ENCODE measurements at regions not wholly inside any gene's neighbourhood (a gene's known extent, or its start where the extent isn't known, plus 50 kb on each side); places are given as distances from the start of the nearest gene placed in this dataset.

DNA sequence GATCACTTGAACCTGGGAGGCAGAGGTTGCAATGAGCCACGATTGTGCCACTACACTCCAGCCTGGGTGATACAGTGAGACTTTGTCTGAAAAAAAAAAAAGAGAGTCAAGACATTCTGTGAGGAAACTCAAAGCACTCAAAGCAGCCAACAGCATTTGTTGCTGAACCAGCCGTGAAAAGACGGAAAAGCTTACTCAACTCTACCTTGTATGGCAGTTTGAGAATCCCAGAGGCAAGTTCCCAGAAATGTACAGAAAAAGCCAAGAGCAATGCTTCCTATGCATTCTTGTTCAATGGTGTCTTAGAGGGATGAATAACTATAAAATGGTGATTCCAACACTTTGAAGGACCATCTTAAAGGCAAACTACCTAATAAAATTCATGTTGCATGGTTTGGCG is 170.2 kb downstream of the HSD17B3 start:
- Histone ChIP-seq H2AFZ (ENCODE audit: low read depth, low read length) (no peak overlapping the region), H3K4me2 (ENCODE audit: low read length) (no peak overlapping the region), H3K27me3 (ENCODE audit: insufficient read depth, low read depth, low read length) (peaks cover 76% of the 10 kb centered on the region), H3K4me3 (ENCODE audit: low read length) (no peak overlapping the region), H3K9me3 (ENCODE audit: low read length) (no peaks in the 10 kb centered on the region), H3F3A (ENCODE audit: insufficient read depth, low read length, poor library complexity, severe bottlenecking) (no peaks in the 10 kb centered on the region), H4K20me1 (ENCODE audit: insufficient read depth) (no peaks in the 10 kb centered on the region), H3K9me2 (ENCODE audit: insufficient read depth, low read length) (no peaks in the 10 kb centered on the region), H3K36me3 (ENCODE audit: insufficient read depth, low read length) (no peaks in the 10 kb centered on the region), H3K79me2 (replicated peaks; ENCODE audit: insufficient read depth, low read length) (no peaks in the 10 kb centered on the region), H3K27ac (ENCODE audit: low read length) (no peak overlapping the region), H3K9ac (ENCODE audit: low read length) (no peak overlapping the region)
- TF ChIP-seq EP300 (conservative IDR thresholded peaks at IDR 0.05; ENCODE audit: poor library complexity, severe bottlenecking) (no peak), RAD21 (conservative IDR thresholded peaks at IDR 0.05) (no peak), POLR2AphosphoS5 (IDR thresholded peaks at IDR 0.05) (no peak), EZH2 (IDR thresholded peaks at IDR 0.05; ENCODE audit: borderline replicate concordance, insufficient read depth, low read length, poor library complexity, severe bottlenecking) (no peak), SMC3 (conservative IDR thresholded peaks at IDR 0.05; ENCODE audit: poor library complexity) (no peak), TAF1 (IDR thresholded peaks at IDR 0.05; ENCODE audit: low read depth) (no peak), MXI1 (conservative IDR thresholded peaks at IDR 0.05; ENCODE audit: poor library complexity, severe bottlenecking) (no peak)
- TF ChIP-seq, protein P1, sequence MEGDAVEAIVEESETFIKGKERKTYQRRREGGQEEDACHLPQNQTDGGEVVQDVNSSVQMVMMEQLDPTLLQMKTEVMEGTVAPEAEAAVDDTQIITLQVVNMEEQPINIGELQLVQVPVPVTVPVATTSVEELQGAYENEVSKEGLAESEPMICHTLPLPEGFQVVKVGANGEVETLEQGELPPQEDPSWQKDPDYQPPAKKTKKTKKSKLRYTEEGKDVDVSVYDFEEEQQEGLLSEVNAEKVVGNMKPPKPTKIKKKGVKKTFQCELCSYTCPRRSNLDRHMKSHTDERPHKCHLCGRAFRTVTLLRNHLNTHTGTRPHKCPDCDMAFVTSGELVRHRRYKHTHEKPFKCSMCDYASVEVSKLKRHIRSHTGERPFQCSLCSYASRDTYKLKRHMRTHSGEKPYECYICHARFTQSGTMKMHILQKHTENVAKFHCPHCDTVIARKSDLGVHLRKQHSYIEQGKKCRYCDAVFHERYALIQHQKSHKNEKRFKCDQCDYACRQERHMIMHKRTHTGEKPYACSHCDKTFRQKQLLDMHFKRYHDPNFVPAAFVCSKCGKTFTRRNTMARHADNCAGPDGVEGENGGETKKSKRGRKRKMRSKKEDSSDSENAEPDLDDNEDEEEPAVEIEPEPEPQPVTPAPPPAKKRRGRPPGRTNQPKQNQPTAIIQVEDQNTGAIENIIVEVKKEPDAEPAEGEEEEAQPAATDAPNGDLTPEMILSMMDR (IDR thresholded peaks at IDR 0.05; ENCODE audit: poor library complexity, severe bottlenecking), result no peak
- TF ChIP-seq, protein P2, sequence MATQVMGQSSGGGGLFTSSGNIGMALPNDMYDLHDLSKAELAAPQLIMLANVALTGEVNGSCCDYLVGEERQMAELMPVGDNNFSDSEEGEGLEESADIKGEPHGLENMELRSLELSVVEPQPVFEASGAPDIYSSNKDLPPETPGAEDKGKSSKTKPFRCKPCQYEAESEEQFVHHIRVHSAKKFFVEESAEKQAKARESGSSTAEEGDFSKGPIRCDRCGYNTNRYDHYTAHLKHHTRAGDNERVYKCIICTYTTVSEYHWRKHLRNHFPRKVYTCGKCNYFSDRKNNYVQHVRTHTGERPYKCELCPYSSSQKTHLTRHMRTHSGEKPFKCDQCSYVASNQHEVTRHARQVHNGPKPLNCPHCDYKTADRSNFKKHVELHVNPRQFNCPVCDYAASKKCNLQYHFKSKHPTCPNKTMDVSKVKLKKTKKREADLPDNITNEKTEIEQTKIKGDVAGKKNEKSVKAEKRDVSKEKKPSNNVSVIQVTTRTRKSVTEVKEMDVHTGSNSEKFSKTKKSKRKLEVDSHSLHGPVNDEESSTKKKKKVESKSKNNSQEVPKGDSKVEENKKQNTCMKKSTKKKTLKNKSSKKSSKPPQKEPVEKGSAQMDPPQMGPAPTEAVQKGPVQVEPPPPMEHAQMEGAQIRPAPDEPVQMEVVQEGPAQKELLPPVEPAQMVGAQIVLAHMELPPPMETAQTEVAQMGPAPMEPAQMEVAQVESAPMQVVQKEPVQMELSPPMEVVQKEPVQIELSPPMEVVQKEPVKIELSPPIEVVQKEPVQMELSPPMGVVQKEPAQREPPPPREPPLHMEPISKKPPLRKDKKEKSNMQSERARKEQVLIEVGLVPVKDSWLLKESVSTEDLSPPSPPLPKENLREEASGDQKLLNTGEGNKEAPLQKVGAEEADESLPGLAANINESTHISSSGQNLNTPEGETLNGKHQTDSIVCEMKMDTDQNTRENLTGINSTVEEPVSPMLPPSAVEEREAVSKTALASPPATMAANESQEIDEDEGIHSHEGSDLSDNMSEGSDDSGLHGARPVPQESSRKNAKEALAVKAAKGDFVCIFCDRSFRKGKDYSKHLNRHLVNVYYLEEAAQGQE (IDR thresholded peaks at IDR 0.05; ENCODE audit: borderline replicate concordance), result no peak

GRCh38 chr9:96130970-96131369 is 171.0 kb downstream of the HSD17B3 start:
- Histone ChIP-seq H3K9me2 (ENCODE audit: insufficient read depth, low read length) (no peaks in the 10 kb centered on the region), H3K9me3 (ENCODE audit: low read length) (no peaks in the 10 kb centered on the region), H3K27ac (ENCODE audit: low read length) (no peak overlapping the region), H3K9ac (ENCODE audit: low read length) (no peak overlapping the region), H3F3A (ENCODE audit: insufficient read depth, low read length, poor library complexity, severe bottlenecking) (no peaks in the 10 kb centered on the region), H2AFZ (ENCODE audit: low read depth, low read length) (no peak overlapping the region), H3K27me3 (ENCODE audit: insufficient read depth, low read depth, low read length) (peaks cover 85% of the 10 kb centered on the region), H3K79me2 (replicated peaks; ENCODE audit: insufficient read depth, low read length) (no peaks in the 10 kb centered on the region), H3K4me2 (ENCODE audit: low read length) (no peak overlapping the region), H4K20me1 (ENCODE audit: insufficient read depth) (no peaks in the 10 kb centered on the region), H3K4me3 (ENCODE audit: low read length) (no peak overlapping the region), H3K36me3 (ENCODE audit: insufficient read depth, low read length) (no peaks in the 10 kb centered on the region)
- TF ChIP-seq TAF1 (IDR thresholded peaks at IDR 0.05; ENCODE audit: low read depth), result no peak
- no peak for TF ChIP-seq RAD21 (conservative IDR thresholded peaks at IDR 0.05)
- no peak for TF ChIP-seq SMC3 (conservative IDR thresholded peaks at IDR 0.05; ENCODE audit: poor library complexity)
- no peak for TF ChIP-seq POLR2AphosphoS5 (IDR thresholded peaks at IDR 0.05)
- no peak for TF ChIP-seq EZH2 (IDR thresholded peaks at IDR 0.05; ENCODE audit: borderline replicate concordance, insufficient read depth, low read length, poor library complexity, severe bottlenecking)
- no peak for TF ChIP-seq EP300 (conservative IDR thresholded peaks at IDR 0.05; ENCODE audit: poor library complexity, severe bottlenecking)
- TF ChIP-seq, protein P2 (IDR thresholded peaks at IDR 0.05; ENCODE audit: borderline replicate concordance), result no peak
- TF ChIP-seq, protein P1 (IDR thresholded peaks at IDR 0.05; ENCODE audit: poor library complexity, severe bottlenecking), result no peak

Measured in neural cell (in vitro differentiated cells).